H9 (cell line): ENCODE measurements at regions not wholly inside any gene's neighbourhood (a gene's known extent, or its start where the extent isn't known, plus 50 kb on each side); places are given as distances from the start of the nearest gene placed in this dataset.

Experiments used
- DNase-seq: peaks from one replicate; pipeline ENCODE4 v3.0.0-alpha.2; 2017
- H2AFZ ChIP-seq: one replicate; pipeline ENCODE4 v1.6.1; 2013; ENCODE audit warnings: mild to moderate bottlenecking, low read length, control low read depth, moderate library complexity
- H2AK5ac ChIP-seq: 2 replicates; pipeline ENCODE4 v1.6.1; 2013; ENCODE audit warnings: low read length, control low read depth, mixed read lengths; ENCODE audit not compliant: insufficient read length
- H2BK120ac ChIP-seq: one replicate; pipeline ENCODE4 v1.6.1; 2013; ENCODE audit warnings: low read depth, mild to moderate bottlenecking, low read length, control low read depth, inconsistent platforms; ENCODE audit not compliant: poor library complexity, severe bottlenecking
- H2BK12ac ChIP-seq: 2 replicates; pipeline ENCODE4 v1.6.1; 2013; ENCODE audit warnings: low read length, control low read depth, mixed read lengths, low read depth; ENCODE audit not compliant: insufficient read length
- H2BK15ac ChIP-seq: 2 replicates; pipeline ENCODE4 v1.6.1; 2013; ENCODE audit warnings: low read depth, low read length, control low read depth
- H2BK20ac ChIP-seq: one replicate; pipeline ENCODE4 v1.6.1; 2013; ENCODE audit warnings: low read depth, mild to moderate bottlenecking, low read length, control low read depth, inconsistent platforms; ENCODE audit not compliant: poor library complexity, severe bottlenecking
- H2BK5ac ChIP-seq: 2 replicates; pipeline ENCODE4 v1.6.1; 2013; ENCODE audit warnings: low read length, control low read depth, mixed read lengths; ENCODE audit not compliant: insufficient read length
- H3K14ac ChIP-seq: 2 replicates; pipeline ENCODE4 v1.6.1; 2013; ENCODE audit warnings: low read length, control low read depth; ENCODE audit not compliant: insufficient read depth
- H3K18ac ChIP-seq: 2 replicates; pipeline ENCODE4 v1.6.1; 2013; ENCODE audit warnings: low read depth, mild to moderate bottlenecking, mixed read lengths, low read length, control low read depth; ENCODE audit not compliant: insufficient read length
- H3K23ac ChIP-seq: 2 replicates; pipeline ENCODE4 v1.6.1; 2013; ENCODE audit warnings: low read length, control low read depth, mixed read lengths, low read depth; ENCODE audit not compliant: insufficient read length
- H3K23me2 ChIP-seq: 2 replicates; pipeline ENCODE4 v1.6.1; 2013; ENCODE audit warnings: low read depth, mild to moderate bottlenecking, mixed read lengths, low read length, control low read depth; ENCODE audit not compliant: insufficient read length, poor library complexity, severe bottlenecking
- H3K27ac ChIP-seq: 2 replicates; pipeline ENCODE4 v1.5.1; 2013; ENCODE audit warnings: low read length, control low read depth, mixed read lengths, low read depth; ENCODE audit not compliant: insufficient read length
- H3K27me3 ChIP-seq: 2 replicates; pipeline ENCODE4 v1.6.1; 2013; ENCODE audit warnings: low read length, control low read depth, inconsistent platforms; ENCODE audit not compliant: insufficient read depth
- H3K4ac ChIP-seq: 2 replicates; pipeline ENCODE4 v1.6.1; 2013; ENCODE audit warnings: low read depth, mild to moderate bottlenecking, control low read depth, inconsistent platforms, low read length, moderate library complexity
- H3K4me1 ChIP-seq: 2 replicates; pipeline ENCODE4 v1.6.1; 2013; ENCODE audit warnings: low read length, control low read depth, inconsistent platforms; ENCODE audit not compliant: insufficient read depth
- H3K4me2 ChIP-seq: 2 replicates; pipeline ENCODE4 v1.6.1; 2013; ENCODE audit warnings: low read length, control low read depth, mixed read lengths; ENCODE audit not compliant: insufficient read length, insufficient read depth
- H3K56ac ChIP-seq: 2 replicates; pipeline ENCODE4 v1.6.1; 2013; ENCODE audit warnings: low read depth, mild to moderate bottlenecking, mixed read lengths, low read length, control low read depth; ENCODE audit not compliant: insufficient read length
- H3K79me1 ChIP-seq: 2 replicates; pipeline ENCODE4 v1.6.1; 2013; ENCODE audit warnings: low read depth, mild to moderate bottlenecking, moderate library complexity, low read length, control low read depth, inconsistent platforms; ENCODE audit not compliant: insufficient read depth, poor library complexity, severe bottlenecking
- H3K79me2 ChIP-seq: 2 replicates; pipeline ENCODE4 v1.6.1; 2013; ENCODE audit warnings: low read length, control low read depth, inconsistent platforms; ENCODE audit not compliant: insufficient read depth
- H3K9ac ChIP-seq: 2 replicates; pipeline ENCODE4 v1.6.1; 2013; ENCODE audit warnings: low read length, control low read depth, mixed read lengths; ENCODE audit not compliant: insufficient read length; ENCODE audit errors: extremely low read depth
- H3K9me3 ChIP-seq: one replicate; pipeline ENCODE4 v1.6.1; 2013; ENCODE audit warnings: low read depth, low read length, inconsistent platforms; ENCODE audit not compliant: control insufficient read depth
- H3T11ph ChIP-seq: one replicate; pipeline ENCODE4 v1.6.1; 2013; ENCODE audit warnings: mild to moderate bottlenecking, low read length, control low read depth, inconsistent platforms
- H4K20me1 ChIP-seq: one replicate; pipeline ENCODE4 v1.6.1; 2013; ENCODE audit not compliant: control insufficient read depth, insufficient read length, insufficient read depth
- H4K5ac ChIP-seq: 2 replicates; pipeline ENCODE4 v1.6.1; 2013; ENCODE audit warnings: low read depth, mild to moderate bottlenecking, mixed read lengths, low read length, control low read depth; ENCODE audit not compliant: insufficient read length
- H4K8ac ChIP-seq: replicated peaks from 2 replicates; pipeline ENCODE4 v1.6.1; 2013; ENCODE audit warnings: low read length, control low read depth, mixed read lengths, low read depth; ENCODE audit not compliant: insufficient read length
- H4K91ac ChIP-seq: 2 replicates; pipeline ENCODE4 v1.6.1; 2013; ENCODE audit warnings: low read depth, mild to moderate bottlenecking, moderate library complexity, mixed read lengths, low read length, control low read depth; ENCODE audit not compliant: insufficient read length
- H3K27ac Mint-ChIP-seq, 3 experiments: 2 replicates in 2 of 3; 3 replicates in 1 of 3; pipeline ENCODE4 v1.8.0; 2020 to 2021; ENCODE audit warnings: mixed read lengths in 3 of 3, mild to moderate bottlenecking in 1 of 3, moderate library complexity in 1 of 3
- H3K27me3 Mint-ChIP-seq: 2 replicates; pipeline ENCODE4 v1.8.0; 2021; ENCODE audit warnings: low read depth, mild to moderate bottlenecking, moderate library complexity, mixed read lengths
- H3K36me3 Mint-ChIP-seq, 3 experiments: 2 replicates in 2 of 3; 3 replicates in 1 of 3; pipeline ENCODE4 v1.8.0; 2020 to 2021; ENCODE audit warnings: low read depth in 3 of 3, mixed read lengths in 3 of 3; ENCODE audit not compliant: insufficient read depth in 1 of 3
- H3K4me1 Mint-ChIP-seq, 2 experiments: 2 replicates each; pipeline ENCODE4 v1.8.0; 2020; ENCODE audit warnings: mixed read lengths in 2 of 2
- H3K4me3 Mint-ChIP-seq, 2 experiments: 2 replicates in 1 of 2; 3 replicates in 1 of 2; pipeline ENCODE4 v1.8.0; 2020 to 2021; ENCODE audit warnings: mild to moderate bottlenecking in 2 of 2, mixed read lengths in 2 of 2, moderate library complexity in 1 of 2
- H3K9me3 Mint-ChIP-seq, 2 experiments: 2 replicates in 1 of 2; 3 replicates in 1 of 2; pipeline ENCODE4 v1.8.0; 2020; ENCODE audit warnings: mild to moderate bottlenecking in 2 of 2, mixed read lengths in 2 of 2, moderate library complexity in 1 of 2
- CTCF ChIP-seq: fragments of 200-600 bp; sonication (generic); conservative IDR thresholded peaks from 3 replicates; pipeline ENCODE4 v1.8.0; 2021; ENCODE audit warnings: antibody characterized with exemption, mild to moderate bottlenecking
- WGBS: extraction: QIAGEN DNeasy Blood & Tissue Kit; methylation state at CpG from one replicate; pipeline ENCODE4 v1.1.7; 2013; ENCODE audit warnings: missing lambda C conversion rate, low lambda C conversion rate, mixed read lengths; ENCODE audit not compliant: insufficient read length; ENCODE audit errors: extremely low coverage; 5-methylcytosine and 5-hydroxymethylcytosine counted together

- Histone ChIP-seq H3K4me2 (no peak overlapping the region), H2BK5ac (no peak overlapping the region)
- DNase-seq: no peak
Measured at GRCh38 chr2:39508198-39508597, 71.1 kb upstream of the MAP4K3 start.

More at GRCh38 chr2:39508198-39508597, 71.1 kb upstream of the MAP4K3 start:
- Histone ChIP-seq H3K4me1 (peaks cover 6% of the 10 kb centered on the region; the same call in 1 of the 2 replicates), H3K79me2 (no peaks in the 10 kb centered on the region), H4K20me1 (no peaks in the 10 kb centered on the region), H3K14ac (no peak overlapping the region), H2AK5ac (no peak overlapping the region), H2BK15ac (no peak overlapping the region), H3K18ac (no peak overlapping the region), H2BK20ac (no peak overlapping the region), H4K5ac (no peak overlapping the region), H3K27me3 (no peaks in the 10 kb centered on the region), H3K27ac (no peak overlapping the region), H3K4ac (no peak overlapping the region), H4K91ac (no peak overlapping the region), H2AFZ (no peak overlapping the region), H3K56ac (no peak overlapping the region), H3K23ac (no peak overlapping the region), H2BK12ac (no peak overlapping the region), H3K23me2 (no peaks in the 10 kb centered on the region), H3T11ph (no peak overlapping the region), H2BK120ac (no peak overlapping the region), H3K9ac (no peak overlapping the region), H3K9me3 (no peaks in the 10 kb centered on the region), H3K79me1 (no peaks in the 10 kb centered on the region), H4K8ac (no peak overlapping the region)
- peaks cover 0 to 2% (median 0%) of the 10 kb centered on the region in 3 experiments; a peak in 1 of 7 replicates for H3K36me3 Mint-ChIP-seq
- H3K9me3 Mint-ChIP-seq: no peaks in the 10 kb centered on the region
- H3K27ac Mint-ChIP-seq: no peak overlapping the region
- WGBS: no CpG with 5 or more reads among the region's 4 CpGs
- no peaks in the 10 kb centered on the region; the same call in 1 of the 2 replicates for H3K27me3 Mint-ChIP-seq
- H3K4me1 Mint-ChIP-seq: peaks cover 30% of the 10 kb centered on the region in 2 experiments
- no peak overlapping the region for H3K4me3 Mint-ChIP-seq
- TF ChIP-seq CTCF: no peak
